ENCODE measurements at regions not wholly inside any gene's neighbourhood (a gene's known extent, or its start where the extent isn't known, plus 50 kb on each side); places are given as distances from the start of the nearest gene placed in this dataset.

DNA sequence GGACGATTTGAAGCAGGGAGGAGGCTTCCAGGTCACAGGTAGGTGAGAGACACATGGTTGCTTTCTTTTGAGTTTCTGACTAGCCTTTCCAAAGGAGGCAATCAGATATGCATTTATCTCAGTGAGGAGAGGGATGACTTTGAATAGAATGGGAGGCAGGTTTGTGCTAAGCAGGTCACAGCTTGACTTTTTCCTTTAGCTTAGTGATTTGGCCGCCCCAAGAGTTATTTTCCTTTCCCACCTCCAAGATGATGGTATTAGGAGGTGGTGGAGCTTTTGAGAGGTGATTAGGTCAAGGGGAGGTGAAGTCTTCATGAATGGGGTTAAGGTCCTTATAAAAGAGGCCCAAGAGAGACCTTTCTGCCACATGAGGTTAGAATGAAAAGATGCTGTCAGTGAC lies 443.7 kb downstream of the TYW1 start:
- Histone ChIP-seq H3K27ac (no peak overlapping the region), H3K27me3 (ENCODE audit: low read depth) (no peaks in the 10 kb centered on the region), H3K4me1 (no peaks in the 10 kb centered on the region), H3K4me3 (no peak overlapping the region), H3K36me3 (no peaks in the 10 kb centered on the region), H3K9me3 (no peaks in the 10 kb centered on the region)
- TF ChIP-seq, protein P1, sequence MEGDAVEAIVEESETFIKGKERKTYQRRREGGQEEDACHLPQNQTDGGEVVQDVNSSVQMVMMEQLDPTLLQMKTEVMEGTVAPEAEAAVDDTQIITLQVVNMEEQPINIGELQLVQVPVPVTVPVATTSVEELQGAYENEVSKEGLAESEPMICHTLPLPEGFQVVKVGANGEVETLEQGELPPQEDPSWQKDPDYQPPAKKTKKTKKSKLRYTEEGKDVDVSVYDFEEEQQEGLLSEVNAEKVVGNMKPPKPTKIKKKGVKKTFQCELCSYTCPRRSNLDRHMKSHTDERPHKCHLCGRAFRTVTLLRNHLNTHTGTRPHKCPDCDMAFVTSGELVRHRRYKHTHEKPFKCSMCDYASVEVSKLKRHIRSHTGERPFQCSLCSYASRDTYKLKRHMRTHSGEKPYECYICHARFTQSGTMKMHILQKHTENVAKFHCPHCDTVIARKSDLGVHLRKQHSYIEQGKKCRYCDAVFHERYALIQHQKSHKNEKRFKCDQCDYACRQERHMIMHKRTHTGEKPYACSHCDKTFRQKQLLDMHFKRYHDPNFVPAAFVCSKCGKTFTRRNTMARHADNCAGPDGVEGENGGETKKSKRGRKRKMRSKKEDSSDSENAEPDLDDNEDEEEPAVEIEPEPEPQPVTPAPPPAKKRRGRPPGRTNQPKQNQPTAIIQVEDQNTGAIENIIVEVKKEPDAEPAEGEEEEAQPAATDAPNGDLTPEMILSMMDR (IDR thresholded peaks at IDR 0.05): no peak
- DNase-seq (no peak), ATAC-seq (no peak)
- intact Hi-C loops (cut with DNase I): no loop called here

GRCh38 chr7:67445728-67446127 lies 449.1 kb downstream of the TYW1 start:
- no peaks in the 10 kb centered on the region for H3K36me3 ChIP-seq
- H3K27ac ChIP-seq: no peak overlapping the region
- H3K9me3 ChIP-seq: no peaks in the 10 kb centered on the region
- H3K4me1 ChIP-seq: no peaks in the 10 kb centered on the region
- H3K4me3 ChIP-seq: no peak overlapping the region
- TF ChIP-seq, protein P1 (IDR thresholded peaks at IDR 0.05): no peak
- DNase-seq (no peak), ATAC-seq (no peak)
- H3K27me3 ChIP-seq (ENCODE audit: low read depth): no peaks in the 10 kb centered on the region
- intact Hi-C loops (cut with DNase I): no loop called here

DNA sequence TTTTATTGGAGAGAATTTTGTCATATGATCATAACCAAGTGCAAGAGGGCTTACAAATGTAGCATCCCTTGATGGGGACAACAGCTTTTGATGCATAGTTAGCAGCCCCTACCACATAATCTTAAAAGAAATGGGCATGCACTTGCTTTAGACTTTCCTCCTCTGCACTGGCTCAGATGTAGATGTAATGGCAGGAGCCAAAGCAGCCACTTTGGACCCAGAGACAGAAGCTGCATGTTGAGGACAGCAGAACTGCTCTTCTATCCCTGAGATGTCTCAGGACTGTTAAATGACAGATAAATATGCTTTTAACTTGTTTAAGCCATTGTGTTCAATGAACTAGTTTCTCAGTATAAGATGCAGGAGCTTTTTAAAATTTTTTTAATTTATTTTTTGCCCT lies 450.7 kb downstream of the TYW1 start:
- Histone ChIP-seq H3K27me3 (ENCODE audit: low read depth) (no peaks in the 10 kb centered on the region), H3K4me1 (no peaks in the 10 kb centered on the region), H3K27ac (no peak overlapping the region), H3K9me3 (no peaks in the 10 kb centered on the region), H3K36me3 (no peaks in the 10 kb centered on the region), H3K4me3 (no peak overlapping the region)
- DNase-seq (no peak), ATAC-seq (no peak)
- TF ChIP-seq, protein P1 (IDR thresholded peaks at IDR 0.05): no peak
- intact Hi-C loops (cut with DNase I): no loop called here

- H3K36me3 ChIP-seq: no peaks in the 10 kb centered on the region
- H3K4me3 ChIP-seq: no peak overlapping the region
- no peaks in the 10 kb centered on the region for H3K9me3 ChIP-seq
- no peaks in the 10 kb centered on the region for H3K27me3 ChIP-seq (ENCODE audit: low read depth)
- TF ChIP-seq, protein P1 (IDR thresholded peaks at IDR 0.05): no peak
- DNase-seq (no peak), ATAC-seq (no peak)
- no peaks in the 10 kb centered on the region for H3K4me1 ChIP-seq
- intact Hi-C loops (cut with DNase I): no loop called here
- H3K27ac ChIP-seq: no peak overlapping the region
Observed at GRCh38 chr7:67448271-67448670, 451.6 kb downstream of the TYW1 start.

- Histone ChIP-seq H3K27me3 (ENCODE audit: low read depth) (no peaks in the 10 kb centered on the region), H3K36me3 (no peaks in the 10 kb centered on the region), H3K4me3 (no peak overlapping the region), H3K4me1 (no peaks in the 10 kb centered on the region), H3K27ac (no peak overlapping the region), H3K9me3 (no peaks in the 10 kb centered on the region)
- intact Hi-C loops (cut with DNase I): no loop called here
- ATAC-seq (no peak), DNase-seq (no peak)
- TF ChIP-seq, protein P1 (IDR thresholded peaks at IDR 0.05): no peak
Observed at GRCh38 chr7:67450171-67450570, 453.5 kb downstream of the TYW1 start.

GRCh38 chr7:67451306-67451705 lies 454.7 kb downstream of the TYW1 start:
- Histone ChIP-seq H3K36me3 (no peaks in the 10 kb centered on the region), H3K9me3 (no peaks in the 10 kb centered on the region), H3K4me3 (no peak overlapping the region), H3K27me3 (ENCODE audit: low read depth) (no peaks in the 10 kb centered on the region), H3K27ac (no peak overlapping the region), H3K4me1 (no peaks in the 10 kb centered on the region)
- ATAC-seq (no peak), DNase-seq (no peak)
- TF ChIP-seq, protein P1 (IDR thresholded peaks at IDR 0.05): no peak
- intact Hi-C loops (cut with DNase I): no loop called here

Measured in lower lobe of right lung (tissue), 2 donors.